HG02623 (cell line): ENCODE measurements at regions not wholly inside any gene's neighbourhood (a gene's known extent, or its start where the extent isn't known, plus 50 kb on each side); places are given as distances from the start of the nearest gene placed in this dataset.

Experiments
- ATAC-seq: cut with Tn5 transposase; IDR thresholded peaks from one replicate; pipeline ENCODE4 v1.9.1; 2021; ENCODE audit warnings: moderate library complexity; ENCODE audit not compliant: unreplicated experiment

GRCh38 chr9:90035471-90035870, 430.7 kb downstream of the GADD45G start:
- ATAC-seq, result no peak

- no peak for ATAC-seq
Observed at GRCh38 chr9:90037146-90037797, 432.5 kb downstream of the GADD45G start.

GRCh38 chr9:90038763-90039162, 434.0 kb downstream of the GADD45G start:
- ATAC-seq, result no peak

GRCh38 chr9:90044263-90044662, 439.5 kb downstream of the GADD45G start:
- no peak for ATAC-seq

- no peak for ATAC-seq
Observed at GRCh38 chr9:90044710-90045151, 439.9 kb downstream of the GADD45G start.

GRCh38 chr9:90046317-90046861, 441.6 kb downstream of the GADD45G start:
- no peak for ATAC-seq

GRCh38 chr9:90047828-90048227, 443.0 kb downstream of the GADD45G start:
- ATAC-seq, result no peak

- ATAC-seq, result no peak
Observed at GRCh38 chr9:90052366-90052765, 447.6 kb downstream of the GADD45G start.

- no peak for ATAC-seq
Observed at GRCh38 chr9:90053027-90053426, 448.2 kb downstream of the GADD45G start.

- ATAC-seq, result no peak
Observed at GRCh38 chr9:90054810-90055209, 450.0 kb downstream of the GADD45G start.

GRCh38 chr9:90055226-90055625, 450.4 kb downstream of the GADD45G start:
- no peak for ATAC-seq

- no peak for ATAC-seq
Observed at GRCh38 chr9:90057361-90057760, 452.5 kb downstream of the GADD45G start.

- no peak for ATAC-seq
Observed at GRCh38 chr9:90058182-90058763, 453.5 kb downstream of the GADD45G start.

GRCh38 chr9:90059436-90059835, 454.6 kb downstream of the GADD45G start:
- no peak for ATAC-seq

GRCh38 chr9:90060256-90060655, 455.4 kb downstream of the GADD45G start:
- ATAC-seq, result no peak

GRCh38 chr9:90061187-90061586, 456.4 kb downstream of the GADD45G start:
- no peak for ATAC-seq

- no peak for ATAC-seq
Observed at GRCh38 chr9:90062982-90063381, 458.2 kb downstream of the GADD45G start.

GRCh38 chr9:90064248-90064647, 459.4 kb downstream of the GADD45G start:
- no peak for ATAC-seq

GRCh38 chr9:90064971-90065370, 460.2 kb downstream of the GADD45G start:
- no peak for ATAC-seq

GRCh38 chr9:90065851-90066250, 461.0 kb downstream of the GADD45G start:
- ATAC-seq, result no peak

- no peak for ATAC-seq
Observed at GRCh38 chr9:90069085-90069484, 464.3 kb downstream of the GADD45G start.

- ATAC-seq, result no peak
Observed at GRCh38 chr9:90070056-90070455, 465.2 kb downstream of the GADD45G start.

GRCh38 chr9:90070469-90070868, 465.7 kb downstream of the GADD45G start:
- ATAC-seq, result no peak
